ENCODE measurements at regions not wholly inside any gene's neighbourhood (a gene's known extent, or its start where the extent isn't known, plus 50 kb on each side); places are given as distances from the start of the nearest gene placed in this dataset.

GRCh38 chr4:54517781-54518444 lies 139.8 kb upstream of the KIT start:
- TF ChIP-seq CTCF (IDR thresholded peaks at IDR 0.05; ENCODE audit: low read depth, low read length) (no peak), MYC (IDR thresholded peaks at IDR 0.05; ENCODE audit: low read depth, low read length) (no peak), POLR2A (IDR thresholded peaks at IDR 0.05; ENCODE audit: extremely low read depth, insufficient read length) (no peak), MAX (IDR thresholded peaks at IDR 0.05; ENCODE audit: low read depth, low read length) (no peak)

Measured in NB4 (cell line).